Activated T-cell treated with anti-CD3 and anti-CD28 coated beads for 48 hours (primary cell): ENCODE measurements at regions not wholly inside any gene's neighbourhood (a gene's known extent, or its start where the extent isn't known, plus 50 kb on each side); places are given as distances from the start of the nearest gene placed in this dataset.

Experiments
- DNase-seq: peaks from one replicate; pipeline ENCODE4 v3.0.0-alpha.2; 2020; ENCODE audit warnings: low read depth

DNA sequence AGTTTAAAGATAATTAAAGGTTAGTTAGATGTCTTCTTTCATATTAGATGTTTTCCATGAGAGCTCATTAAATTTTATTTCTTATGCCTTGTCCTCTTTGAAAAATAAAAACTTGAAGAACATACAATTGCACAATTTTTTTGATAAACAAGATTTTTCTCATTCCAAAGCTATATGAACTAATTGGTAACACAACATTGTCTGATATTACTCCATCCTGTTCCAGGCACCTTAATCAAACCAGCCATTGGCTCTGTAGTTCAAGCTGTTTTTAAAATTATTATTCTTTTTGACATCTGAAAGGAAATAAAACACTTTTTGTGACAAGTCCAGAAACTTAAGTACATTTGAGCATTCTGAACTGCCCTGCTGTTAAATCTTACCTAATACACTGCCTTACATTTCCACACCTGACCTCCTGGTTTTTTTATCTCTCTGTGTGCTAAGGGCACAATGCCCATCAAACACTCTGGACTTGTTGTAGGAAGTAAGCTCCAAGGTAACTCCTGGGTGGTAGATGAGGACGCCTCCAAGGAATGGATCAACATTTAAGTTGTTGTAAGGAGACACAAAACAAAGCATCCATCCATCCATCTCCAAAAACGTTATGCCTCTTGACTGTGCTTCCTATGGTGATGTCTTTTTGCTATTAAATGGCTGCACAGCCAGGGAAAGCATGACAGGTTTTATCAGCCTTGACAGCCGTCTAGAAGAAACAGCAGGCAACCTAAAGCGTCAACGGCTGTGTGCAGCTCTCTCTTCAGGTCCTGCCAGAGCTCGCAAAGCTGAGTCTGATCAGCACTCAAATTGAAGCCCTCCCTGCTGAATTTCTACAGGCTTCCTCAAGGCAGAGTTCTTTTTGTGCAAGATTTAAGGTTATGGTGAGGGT lies 449.9 kb upstream of the FLRT2 start:
- DNase-seq = no peak

DNA sequence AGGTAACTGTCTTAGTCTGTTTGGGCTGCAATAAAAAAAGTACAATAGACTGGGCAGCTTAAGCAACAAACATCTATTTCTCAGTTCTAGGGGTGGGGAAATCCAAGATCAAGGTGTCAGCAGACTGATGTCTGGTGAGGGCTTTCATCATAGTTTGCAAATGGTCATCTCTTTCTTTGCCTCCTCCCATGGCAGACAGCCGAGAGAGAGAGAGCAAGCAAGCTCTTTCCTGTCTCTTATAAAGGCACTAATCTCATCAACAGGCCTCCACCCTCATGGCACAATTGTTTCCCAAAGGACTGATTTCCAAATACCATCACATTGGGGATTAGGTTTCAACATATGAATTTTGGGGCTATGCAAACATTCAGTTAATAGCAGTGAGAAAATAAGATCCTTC lies 445.6 kb upstream of the FLRT2 start:
- no peak for DNase-seq

DNA sequence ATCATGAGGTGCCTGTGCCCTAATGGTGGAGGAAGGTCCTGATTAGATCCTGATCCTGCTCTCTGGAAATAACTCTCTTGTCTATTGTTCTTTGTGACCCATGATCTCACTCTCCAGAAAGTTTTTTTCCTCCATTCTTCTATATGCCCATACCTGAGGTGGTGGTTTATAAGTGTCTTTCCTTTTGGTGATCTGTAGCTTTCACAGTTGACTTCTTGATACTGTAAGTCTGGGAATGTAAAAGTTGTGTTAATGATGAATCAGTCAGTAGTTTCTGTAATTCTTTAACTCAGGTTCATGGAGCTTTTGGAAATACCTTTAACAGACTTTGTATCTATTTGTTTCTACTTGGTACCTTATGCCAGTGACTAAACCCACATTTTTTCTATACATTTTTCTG lies 444.0 kb upstream of the FLRT2 start:
- no peak for DNase-seq

DNA sequence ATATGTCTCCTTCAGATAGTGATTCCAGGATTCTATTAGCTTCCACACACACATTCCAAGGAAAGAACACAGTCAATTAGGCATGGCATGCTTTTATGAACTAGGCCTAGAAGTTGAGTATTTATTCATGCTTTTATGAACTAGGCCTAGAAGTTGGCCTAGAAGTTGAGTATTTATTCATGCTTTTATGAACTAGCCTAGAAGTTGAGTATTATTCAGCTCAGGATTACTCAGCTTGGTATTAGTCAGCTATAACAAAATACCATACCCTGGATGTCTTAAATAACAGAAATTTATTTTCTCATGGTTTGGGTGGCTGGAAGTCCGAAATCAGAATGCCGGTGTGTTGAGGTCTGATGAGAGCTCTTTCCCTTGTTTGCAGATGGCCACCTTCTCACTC lies 442.7 kb upstream of the FLRT2 start:
- DNase-seq = no peak

DNA sequence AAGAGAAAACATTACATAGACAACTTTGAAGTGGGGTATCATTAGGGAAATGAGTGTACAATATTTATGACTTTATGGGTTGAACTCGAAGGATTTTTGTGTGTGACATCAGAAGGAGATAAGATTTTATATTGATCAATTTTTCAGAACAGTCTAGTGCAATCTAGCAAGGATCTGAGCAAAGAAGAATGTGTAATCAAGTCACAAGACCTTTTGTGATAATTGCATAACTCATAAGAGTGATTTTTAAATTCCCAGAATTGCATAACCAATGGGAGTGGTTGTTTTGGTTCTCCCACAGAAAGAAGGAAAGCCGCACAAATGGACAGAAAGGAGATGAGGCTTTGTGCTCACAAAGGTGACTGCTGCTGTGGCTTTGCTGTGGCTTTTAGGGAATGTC lies 441.8 kb upstream of the FLRT2 start:
- no peak for DNase-seq

DNA sequence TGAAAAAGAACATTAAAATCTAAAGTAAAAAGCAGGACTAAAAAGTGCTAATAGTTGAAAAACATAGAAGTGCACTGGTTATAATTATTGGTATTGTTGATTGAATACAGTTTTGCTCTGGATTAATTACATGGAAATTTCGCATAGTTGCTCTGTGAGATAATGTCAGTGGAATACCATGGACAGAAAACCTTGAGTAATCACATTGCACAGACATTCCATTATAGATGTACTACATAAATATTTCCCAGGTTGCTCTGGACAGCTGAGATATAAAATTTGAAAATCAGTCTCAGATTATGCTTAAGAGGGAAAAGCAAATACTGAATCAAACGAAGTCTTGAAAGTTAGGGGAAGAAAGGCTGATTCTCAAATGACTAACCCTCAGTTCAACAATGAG lies 439.3 kb upstream of the FLRT2 start:
- DNase-seq = no peak

DNA sequence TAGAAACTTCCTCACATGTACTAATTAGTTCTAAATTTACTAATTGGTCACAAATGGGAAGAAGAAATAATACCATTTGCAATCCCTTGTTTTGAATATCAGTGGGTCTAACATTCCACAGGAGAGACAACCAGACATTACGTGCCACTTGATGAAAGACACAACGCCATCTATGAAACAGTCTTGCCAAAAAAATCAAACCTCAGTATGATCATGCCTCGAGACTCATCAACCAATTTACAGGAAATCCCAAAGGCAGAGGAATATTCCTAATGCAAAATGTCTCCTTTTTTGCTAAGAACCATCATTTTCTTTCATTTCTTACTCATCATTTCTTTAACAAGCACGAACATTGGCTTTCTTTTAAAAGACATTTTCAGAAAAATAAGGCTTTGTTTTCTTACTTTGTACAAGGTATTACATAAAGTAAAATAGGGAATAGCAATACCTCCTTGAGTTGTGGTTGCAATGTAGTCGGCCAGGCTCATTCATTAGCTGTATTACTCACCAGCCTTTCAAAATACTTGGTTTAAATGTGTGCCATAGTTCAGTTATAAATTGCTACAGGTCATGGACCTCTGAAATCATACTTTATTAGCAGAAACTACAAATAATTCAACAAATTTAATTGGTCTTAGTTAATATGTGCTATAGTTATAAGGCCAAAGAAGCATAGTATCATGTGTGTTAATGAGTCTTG lies 436.2 kb upstream of the FLRT2 start:
- no peak for DNase-seq

DNA sequence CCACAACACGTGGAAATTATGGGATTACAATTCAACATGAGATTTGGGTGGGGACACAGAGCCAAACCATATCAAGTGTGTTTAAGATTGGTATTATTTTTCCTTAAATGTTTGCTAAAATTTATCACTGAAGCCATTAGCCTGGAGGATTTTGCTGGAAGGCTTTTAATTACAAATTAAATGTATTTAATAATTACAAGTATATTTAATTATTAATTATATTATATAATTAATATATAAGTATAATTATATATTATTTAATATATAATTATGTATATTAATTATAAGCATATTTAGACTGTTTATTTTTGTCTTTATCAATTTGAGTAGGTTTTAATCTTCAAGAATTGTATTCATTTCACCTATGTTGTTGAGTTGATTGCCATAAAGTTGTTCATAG lies 427.4 kb upstream of the FLRT2 start:
- no peak for DNase-seq

DNA sequence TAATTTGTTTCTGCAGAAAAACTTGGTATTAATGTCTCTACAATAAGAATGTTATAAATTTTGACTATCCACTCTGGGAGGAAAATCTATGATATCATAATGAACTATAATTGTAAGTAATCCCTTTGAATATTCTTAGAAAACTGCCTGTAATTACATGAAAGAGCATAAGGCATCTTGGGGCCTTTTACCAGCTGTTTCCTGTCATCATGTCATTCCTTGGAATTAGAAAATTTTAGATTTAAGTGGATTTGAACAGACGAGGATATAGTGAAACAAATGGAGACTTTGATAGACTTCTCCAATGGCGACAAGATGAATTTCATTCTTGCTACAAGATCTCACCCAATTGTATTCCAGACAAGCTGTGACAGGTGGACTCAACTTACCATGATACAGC lies 423.4 kb upstream of the FLRT2 start:
- DNase-seq = no peak

DNA sequence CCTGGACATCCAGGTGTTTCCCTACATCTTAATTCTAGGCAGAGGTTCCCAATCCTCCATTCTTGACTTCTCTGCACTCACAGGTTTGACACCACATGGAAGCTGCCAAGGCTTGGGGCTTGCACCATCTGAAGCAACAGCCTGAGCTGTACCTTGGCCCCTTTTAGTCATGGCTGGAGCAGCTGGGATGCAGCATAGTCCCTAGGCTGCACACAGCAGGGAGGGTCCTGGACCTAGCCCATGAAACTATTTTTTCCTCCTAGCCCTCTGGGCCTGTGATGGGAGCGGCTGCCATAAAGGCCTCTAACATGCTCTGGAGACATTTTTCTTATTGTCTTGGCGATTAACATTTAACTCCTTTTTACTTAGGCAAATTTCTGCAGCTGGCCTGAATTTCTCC lies 417.2 kb upstream of the FLRT2 start:
- DNase-seq = no peak

DNA sequence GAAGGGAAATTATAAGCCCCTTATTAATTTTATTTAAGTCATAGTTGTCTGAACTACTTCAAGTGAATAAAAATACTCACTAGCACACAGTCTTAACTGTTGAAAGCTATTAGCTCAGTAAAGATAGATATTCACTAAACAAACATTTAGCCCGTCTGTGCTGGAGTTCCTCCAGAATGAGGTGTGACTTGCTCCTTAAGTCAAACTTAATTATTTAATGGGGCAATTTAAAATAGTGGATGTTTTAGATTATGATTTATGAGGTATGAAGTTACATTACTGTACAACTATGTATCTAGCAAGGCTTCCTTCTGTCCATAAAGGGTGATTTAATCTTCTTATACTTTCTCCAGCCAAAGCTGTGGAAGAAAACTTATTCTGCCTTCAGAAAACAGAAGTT lies 414.0 kb upstream of the FLRT2 start:
- no peak for DNase-seq

DNA sequence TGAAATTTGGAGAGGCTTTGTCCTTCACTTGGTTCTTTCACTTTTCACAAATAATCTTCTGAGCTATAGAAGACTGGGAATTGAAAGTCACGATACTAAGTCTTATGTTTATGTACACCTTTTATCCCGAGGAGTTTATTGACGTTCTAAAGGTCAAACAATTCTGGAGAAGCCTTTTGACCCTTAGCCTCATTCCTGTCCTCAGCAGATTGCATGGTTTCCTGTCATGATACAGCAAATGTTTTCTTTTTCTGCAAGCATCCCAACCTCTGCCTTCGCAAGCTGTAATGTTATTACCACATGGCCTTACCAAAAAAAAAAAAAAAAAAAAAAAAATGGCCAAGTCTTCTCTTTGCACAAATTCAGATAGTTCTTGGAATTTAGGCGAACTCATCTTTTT lies 411.7 kb upstream of the FLRT2 start:
- no peak for DNase-seq

DNA sequence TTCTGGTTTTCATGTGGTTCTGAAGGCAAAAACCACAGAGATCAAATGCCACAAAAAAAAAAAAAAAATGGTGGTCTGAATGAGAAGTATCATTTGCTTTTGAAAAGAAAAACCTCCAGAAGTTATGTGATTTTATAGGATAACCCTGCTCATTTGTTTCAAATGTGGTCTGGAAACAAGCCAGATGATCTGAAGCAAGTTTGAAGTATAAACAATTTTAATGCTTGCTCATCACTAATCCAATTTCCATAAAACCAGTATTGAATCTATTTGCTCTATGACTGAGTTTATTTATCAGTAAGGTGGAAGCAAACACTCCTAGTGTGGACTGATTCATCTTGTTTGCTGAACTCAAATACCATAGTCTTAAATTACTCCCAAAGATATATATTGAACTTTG lies 407.3 kb upstream of the FLRT2 start:
- no peak for DNase-seq

DNA sequence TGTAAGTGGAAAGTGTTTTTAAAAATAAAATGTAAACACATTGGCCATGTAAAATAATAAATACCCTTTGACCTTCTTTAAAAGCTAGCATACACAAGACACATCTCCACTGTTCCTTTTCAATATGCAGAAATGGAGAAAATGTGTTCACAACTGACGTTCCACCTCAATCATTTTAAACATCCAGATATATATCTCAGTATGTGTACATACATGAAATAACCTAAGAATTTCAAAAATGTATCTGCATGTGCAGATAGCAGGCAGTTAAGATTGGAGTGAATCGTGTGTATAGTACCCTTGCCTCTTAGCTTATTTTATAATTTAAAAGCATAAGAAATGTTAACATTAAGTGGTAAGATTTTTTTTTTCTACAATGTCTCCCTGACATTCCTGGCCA lies 406.2 kb upstream of the FLRT2 start:
- DNase-seq = no peak

DNA sequence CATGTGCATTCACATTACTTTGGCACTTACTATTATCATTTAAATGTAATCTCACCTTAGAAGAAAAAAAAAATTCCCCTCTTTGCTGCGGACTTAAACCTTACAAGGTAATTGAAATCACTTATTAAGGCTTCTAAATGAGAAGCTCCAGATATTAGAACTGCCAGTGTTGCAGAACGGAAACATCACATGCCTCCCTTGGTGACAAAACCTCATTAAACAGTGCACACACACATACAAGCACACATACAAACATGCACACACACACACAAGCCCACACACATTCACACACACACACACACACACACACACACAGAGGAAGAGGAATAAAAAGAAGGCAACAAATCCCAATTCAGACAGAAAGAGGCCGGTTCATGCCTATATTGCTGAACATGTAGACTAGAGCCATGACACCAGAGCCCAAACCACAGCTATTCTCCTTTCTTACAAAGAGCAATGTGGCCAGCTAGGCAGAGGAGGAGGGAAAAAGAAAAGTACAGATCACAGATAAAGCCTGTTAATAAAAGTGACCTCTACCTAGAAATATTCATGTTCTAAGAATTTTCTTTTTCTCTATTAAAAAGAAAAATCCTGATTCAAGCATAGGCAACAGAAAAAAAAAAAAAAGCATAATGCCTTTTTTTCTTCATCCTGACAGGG lies 405.2 kb upstream of the FLRT2 start:
- no peak for DNase-seq

DNA sequence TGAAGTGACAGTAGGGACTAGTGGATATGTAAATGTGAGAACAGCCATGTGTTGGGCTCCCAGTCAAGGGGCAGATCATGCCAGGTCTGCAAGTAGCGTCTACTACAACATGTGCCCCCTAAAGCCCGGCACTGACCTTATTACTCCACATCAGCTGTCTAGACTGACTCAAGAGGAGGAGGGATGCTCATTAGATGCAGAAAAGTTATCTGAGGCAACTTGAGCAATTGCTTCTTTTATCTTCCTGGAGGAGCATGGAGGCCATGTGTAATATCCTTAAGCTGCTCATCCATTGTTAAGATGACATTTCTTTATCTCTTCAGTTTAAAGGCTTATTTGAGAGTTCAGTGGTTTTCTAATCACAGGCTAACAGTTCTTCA lies 404.7 kb upstream of the FLRT2 start:
- no peak for DNase-seq

DNA sequence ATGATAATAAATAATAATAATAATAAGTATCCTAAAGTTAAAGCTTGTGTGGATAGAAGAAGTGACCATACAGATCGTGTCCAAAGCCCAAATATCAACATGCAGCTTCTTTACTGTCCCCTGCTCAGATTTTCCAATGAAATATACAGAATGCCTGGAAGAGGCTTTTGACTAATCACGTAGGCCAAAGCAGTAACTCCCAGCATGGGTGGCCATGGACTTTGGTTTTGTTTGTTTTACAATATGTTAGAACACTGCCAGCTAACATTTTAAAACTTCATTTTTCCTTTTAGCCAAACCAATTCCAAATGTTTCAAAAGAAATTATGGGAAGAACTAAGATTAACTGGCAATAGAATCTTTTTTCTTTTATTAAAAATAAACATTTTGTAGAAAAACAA lies 400.0 kb upstream of the FLRT2 start:
- DNase-seq = no peak

DNA sequence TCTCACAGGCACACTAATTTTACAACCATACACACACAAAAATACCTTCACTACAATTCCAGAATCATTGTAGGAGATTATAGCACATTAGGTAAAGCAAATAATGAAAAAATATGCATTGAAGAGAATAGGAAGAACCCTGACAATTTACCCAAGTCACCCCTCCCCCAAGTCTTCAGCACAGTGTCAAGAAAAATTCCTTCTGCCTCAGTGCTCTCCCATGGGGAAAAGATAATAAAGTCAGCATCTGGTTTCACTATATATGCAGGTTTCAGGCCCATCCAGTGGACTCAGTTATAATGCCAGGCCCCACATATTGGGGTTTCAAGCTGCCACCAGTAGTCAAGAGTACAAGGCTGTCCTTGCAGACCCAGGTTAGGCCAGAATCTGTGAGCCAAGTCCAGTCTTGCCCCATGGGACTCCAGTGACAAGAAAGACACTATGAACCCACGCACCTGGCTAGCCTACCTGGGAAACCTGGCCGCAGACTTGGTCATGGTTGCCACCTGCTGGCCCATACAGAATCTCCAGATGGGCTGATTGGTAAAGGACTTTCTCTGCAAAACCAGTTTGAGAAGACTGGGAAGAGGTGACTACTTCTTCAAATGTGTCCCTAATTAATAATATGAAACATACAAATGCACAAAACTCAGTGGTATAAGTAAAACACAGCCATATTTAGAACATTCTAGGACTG lies 398.6 kb upstream of the FLRT2 start:
- no peak for DNase-seq

DNA sequence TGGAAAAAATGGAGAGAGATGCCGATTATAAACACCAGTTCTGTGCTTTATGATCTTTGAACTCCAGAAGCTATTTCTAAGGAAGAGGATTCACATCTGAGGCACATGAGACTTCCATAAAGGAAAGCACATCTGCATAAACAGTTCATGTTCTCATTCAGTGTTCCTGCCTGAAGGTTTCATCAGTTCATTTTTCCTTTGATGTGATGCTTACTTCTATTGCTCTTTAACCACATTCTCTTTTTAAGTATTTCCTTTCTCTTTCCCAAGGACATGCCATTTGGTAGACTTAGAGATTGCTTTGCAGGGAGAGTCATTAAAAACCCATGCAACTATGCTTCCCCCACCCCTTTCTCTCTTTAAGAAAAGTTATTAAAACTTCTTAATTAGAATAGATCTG lies 387.0 kb upstream of the FLRT2 start:
- DNase-seq = no peak

DNA sequence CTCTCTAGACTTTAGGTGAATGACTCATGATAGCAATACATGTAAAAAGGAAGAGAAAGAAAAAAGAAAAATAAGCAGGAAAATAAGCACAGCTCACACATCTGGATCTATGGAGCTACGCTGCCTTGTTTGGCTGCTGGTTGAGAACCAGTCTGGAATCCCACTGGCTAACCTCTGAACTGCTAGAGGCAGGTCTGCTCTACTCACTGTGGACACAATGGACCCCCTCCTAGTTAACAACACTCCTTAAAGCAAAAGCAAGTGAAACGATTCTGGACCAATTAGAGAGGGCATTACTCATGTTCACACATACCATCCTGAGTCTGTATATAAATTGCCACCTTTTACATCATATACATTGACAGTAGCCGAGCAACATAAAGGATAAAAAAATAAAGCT lies 383.2 kb upstream of the FLRT2 start:
- no peak for DNase-seq

DNA sequence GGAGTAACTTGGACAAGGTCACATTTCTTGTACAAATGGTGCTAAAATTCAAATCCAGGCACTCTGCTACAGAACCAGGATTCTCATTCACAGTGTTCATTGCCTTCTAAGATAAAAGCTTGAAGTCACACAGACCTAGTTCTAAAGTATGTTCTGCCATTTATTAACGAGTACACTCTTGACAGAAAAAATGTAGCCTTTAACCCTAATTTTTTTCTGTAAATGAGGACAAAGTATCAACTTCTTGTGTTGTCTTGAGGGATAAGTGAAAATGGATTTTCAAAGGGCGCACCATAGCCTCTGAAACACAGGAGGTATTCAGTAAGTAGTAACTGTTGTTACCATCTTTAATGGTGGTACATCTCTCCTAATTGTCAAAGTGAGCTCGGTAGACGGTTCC lies 379.8 kb upstream of the FLRT2 start:
- no peak for DNase-seq

DNA sequence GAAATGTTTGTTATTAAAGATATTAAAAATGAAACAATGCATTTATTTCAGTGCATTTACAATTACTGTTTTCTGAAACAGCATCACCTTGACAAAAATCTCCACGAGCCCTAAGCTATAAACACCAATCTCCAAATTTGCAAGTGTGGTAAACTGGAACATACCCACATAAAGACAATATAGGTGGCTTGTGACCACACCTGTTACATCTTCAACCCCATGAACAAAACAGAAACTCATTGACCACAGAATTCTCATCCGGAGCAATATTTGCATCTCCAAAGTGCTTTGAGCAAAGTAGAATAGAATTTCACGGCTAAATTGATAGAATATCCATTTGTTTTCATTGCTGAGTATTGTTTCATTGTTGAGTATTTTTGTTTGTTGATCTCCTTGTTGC lies 375.2 kb upstream of the FLRT2 start:
- no peak for DNase-seq

DNA sequence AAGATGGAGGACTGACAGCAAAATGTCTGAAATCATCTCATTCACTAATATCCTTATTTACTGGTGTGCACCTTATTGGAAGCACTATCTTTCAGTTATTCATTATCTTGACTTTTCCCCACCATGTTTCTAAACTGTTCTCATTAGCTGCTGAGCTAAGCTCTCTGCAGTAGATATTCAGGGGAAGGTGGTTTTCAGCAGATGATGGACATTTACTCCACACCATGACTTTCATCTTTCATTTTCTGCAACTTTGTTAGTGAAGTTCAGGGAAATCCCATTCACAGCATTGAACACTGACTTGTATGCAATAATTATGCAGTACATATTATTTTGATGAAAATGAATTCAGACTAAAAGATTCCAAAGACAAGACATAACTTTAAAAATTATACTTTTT lies 373.6 kb upstream of the FLRT2 start:
- DNase-seq = no peak
